ENCODE measurements at regions not wholly inside any gene's neighbourhood (a gene's known extent, or its start where the extent isn't known, plus 50 kb on each side); places are given as distances from the start of the nearest gene placed in this dataset.

DNA sequence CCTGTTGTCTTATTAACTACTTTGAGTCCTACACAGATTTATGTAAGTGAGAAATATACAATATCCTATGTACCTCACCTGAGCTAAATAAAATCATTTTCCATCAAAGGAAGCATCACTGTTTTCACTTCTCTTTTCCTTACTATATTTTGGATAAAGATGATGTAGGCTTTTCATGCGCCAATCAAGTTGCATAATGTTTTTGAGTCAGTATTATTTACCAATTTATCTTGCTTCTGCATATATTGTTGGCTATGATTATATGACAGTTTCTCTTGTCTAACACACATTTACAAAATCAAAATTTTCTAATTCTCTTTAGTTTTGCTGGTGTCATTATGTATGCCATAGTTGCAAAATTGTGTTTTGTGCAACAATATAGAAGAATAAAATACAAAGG lies 67.9 kb upstream of the FRY start:
- no peak for TF ChIP-seq EZH2phosphoT487 (IDR thresholded peaks at IDR 0.05; ENCODE audit: low read depth, severe bottlenecking, unreplicated experiment)
- TF ChIP-seq, protein P1, sequence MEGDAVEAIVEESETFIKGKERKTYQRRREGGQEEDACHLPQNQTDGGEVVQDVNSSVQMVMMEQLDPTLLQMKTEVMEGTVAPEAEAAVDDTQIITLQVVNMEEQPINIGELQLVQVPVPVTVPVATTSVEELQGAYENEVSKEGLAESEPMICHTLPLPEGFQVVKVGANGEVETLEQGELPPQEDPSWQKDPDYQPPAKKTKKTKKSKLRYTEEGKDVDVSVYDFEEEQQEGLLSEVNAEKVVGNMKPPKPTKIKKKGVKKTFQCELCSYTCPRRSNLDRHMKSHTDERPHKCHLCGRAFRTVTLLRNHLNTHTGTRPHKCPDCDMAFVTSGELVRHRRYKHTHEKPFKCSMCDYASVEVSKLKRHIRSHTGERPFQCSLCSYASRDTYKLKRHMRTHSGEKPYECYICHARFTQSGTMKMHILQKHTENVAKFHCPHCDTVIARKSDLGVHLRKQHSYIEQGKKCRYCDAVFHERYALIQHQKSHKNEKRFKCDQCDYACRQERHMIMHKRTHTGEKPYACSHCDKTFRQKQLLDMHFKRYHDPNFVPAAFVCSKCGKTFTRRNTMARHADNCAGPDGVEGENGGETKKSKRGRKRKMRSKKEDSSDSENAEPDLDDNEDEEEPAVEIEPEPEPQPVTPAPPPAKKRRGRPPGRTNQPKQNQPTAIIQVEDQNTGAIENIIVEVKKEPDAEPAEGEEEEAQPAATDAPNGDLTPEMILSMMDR (IDR thresholded peaks at IDR 0.05; ENCODE audit: poor library complexity), result no peak

Measured in hepatocyte (in vitro differentiated cells).